Uterus (tissue), 3 donors: ENCODE measurements at regions not wholly inside any gene's neighbourhood (a gene's known extent, or its start where the extent isn't known, plus 50 kb on each side); places are given as distances from the start of the nearest gene placed in this dataset. TPM values are rescaled to one million over a fixed set of nuclear protein-coding genes. Genes with fewer than 3 reads are reported as not detected.

Experiments
- DNase-seq, 2 donors: peaks; one replicate each; pipeline ENCODE4 v3.0.0-alpha.2; 2019 to 2020
- H3K27ac ChIP-seq, 2 donors: fragments of 200-600 bp; sonication (generic); 1 replicate in 1 of 2; 2 replicates in 1 of 2; pipeline ENCODE4 v1.5.1; 2016 to 2018
- H3K27me3 ChIP-seq, 2 donors: fragments of 200-600 bp; sonication (generic); one replicate each; pipeline ENCODE4 v1.5.1; 2018 to 2019; ENCODE audit warnings: control low read depth in 1 of 2
- H3K36me3 ChIP-seq, 2 donors: fragments of 200-600 bp; sonication (generic); one replicate each; pipeline ENCODE4 v1.5.1; 2019; ENCODE audit warnings: control low read depth in 1 of 2
- H3K4me1 ChIP-seq, 2 donors: fragments of 200-600 bp; sonication (generic); one replicate each; pipeline ENCODE4 v1.5.1; 2018 to 2019; ENCODE audit warnings: control low read depth in 1 of 2
- H3K4me3 ChIP-seq, 2 donors: fragments of 200-600 bp; sonication (generic); 1 replicate in 1 of 2; 2 replicates in 1 of 2; pipeline ENCODE4 v1.5.1; 2018 to 2019; ENCODE audit warnings: mild to moderate bottlenecking in 1 of 2
- H3K9me3 ChIP-seq, 2 donors: fragments of 200-600 bp; sonication (generic); one replicate each; pipeline ENCODE4 v1.5.1; 2019; ENCODE audit warnings: control low read depth in 1 of 2
- POLR2A ChIP-seq, 2 donors: fragments of 450-650 bp; IDR thresholded peaks; one replicate each; pipeline ENCODE4 v1.6.1; 2016; ENCODE audit warnings: antibody characterized with exemption in 2 of 2, mild to moderate bottlenecking in 1 of 2, moderate library complexity in 1 of 2
- intact Hi-C: fragments of 100-400 bp; cut with DNase I; formaldehyde crosslinking; loops from one replicate; pipeline ENCODE4 v1.15.1; 2023; ENCODE audit warnings: low total_unique reads
- small RNA-seq: library from RNA; depleted of rRNA; stranded (forward); fragments of <200 nt; gene quantifications from one replicate; pipeline ENCODE3, GENCODE V24; 2016
- TF ChIP-seq, protein P1 (sequence below), 4 experiments: fragments of 200-600 bp in 2 of 4; fragments of 450-650 bp in 2 of 4; sonication (generic) in 2 of 4; IDR thresholded peaks; one replicate each; pipeline ENCODE4 v1.5.1; 2016 to 2019; ENCODE audit warnings: antibody characterized with exemption in 4 of 4, mild to moderate bottlenecking in 2 of 4, moderate library complexity in 1 of 4
- donor health status: DM: yes; HTN: yes; CAD: no.

DNA sequence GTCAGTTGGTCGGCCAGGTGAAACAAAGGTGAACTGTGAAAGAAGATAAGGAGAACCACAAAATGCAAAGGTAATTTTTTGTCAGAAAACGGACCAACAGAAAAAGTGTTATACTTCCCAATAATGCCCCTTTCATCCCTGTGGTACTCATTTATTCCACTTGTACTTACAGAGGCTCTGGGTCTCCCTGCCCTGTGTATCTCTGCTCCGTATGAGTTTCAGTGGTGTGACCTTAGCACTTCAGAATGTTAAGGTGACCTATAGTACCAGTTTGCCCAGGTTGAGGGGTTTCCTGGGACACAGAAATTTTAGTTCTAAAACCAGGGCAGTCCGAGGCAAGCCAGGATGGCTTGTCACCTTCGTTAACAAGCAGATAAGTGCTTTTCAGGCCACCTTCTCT is 254.8 kb downstream of the OLFM3 start:
- DNase-seq: no peak
- Histone ChIP-seq H3K4me3 (no peak overlapping the region), H3K4me1 (no peaks in the 10 kb centered on the region), H3K27ac (no peak overlapping the region), H3K27me3 (no peaks in the 10 kb centered on the region), H3K36me3 (no peaks in the 10 kb centered on the region), H3K9me3 (no peaks in the 10 kb centered on the region)
- intact Hi-C loops: no loop called here
- TF ChIP-seq, protein P1, sequence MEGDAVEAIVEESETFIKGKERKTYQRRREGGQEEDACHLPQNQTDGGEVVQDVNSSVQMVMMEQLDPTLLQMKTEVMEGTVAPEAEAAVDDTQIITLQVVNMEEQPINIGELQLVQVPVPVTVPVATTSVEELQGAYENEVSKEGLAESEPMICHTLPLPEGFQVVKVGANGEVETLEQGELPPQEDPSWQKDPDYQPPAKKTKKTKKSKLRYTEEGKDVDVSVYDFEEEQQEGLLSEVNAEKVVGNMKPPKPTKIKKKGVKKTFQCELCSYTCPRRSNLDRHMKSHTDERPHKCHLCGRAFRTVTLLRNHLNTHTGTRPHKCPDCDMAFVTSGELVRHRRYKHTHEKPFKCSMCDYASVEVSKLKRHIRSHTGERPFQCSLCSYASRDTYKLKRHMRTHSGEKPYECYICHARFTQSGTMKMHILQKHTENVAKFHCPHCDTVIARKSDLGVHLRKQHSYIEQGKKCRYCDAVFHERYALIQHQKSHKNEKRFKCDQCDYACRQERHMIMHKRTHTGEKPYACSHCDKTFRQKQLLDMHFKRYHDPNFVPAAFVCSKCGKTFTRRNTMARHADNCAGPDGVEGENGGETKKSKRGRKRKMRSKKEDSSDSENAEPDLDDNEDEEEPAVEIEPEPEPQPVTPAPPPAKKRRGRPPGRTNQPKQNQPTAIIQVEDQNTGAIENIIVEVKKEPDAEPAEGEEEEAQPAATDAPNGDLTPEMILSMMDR (IDR thresholded peaks at IDR 0.05): no peak
- TF ChIP-seq POLR2A (IDR thresholded peaks at IDR 0.05): no peak

DNA sequence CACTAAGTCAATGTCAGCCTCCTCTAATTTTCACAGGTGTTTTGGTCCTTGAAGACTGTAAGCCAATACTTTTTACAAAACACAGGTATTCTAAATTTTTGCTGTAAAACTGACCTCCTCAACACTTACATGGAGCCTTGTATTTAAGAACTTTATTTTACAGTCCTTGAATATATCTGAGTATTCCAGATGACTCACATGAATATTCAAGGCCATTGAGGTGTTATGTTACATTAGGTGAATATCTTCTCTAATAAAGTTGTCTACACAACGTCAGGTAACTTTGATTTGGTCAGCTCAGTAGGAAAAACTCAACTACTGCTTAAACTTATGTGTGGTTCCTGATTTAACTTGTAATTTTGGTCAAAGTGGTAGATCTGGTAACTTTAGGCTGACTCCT is 254.2 kb downstream of the OLFM3 start:
- no peak for DNase-seq
- Histone ChIP-seq H3K36me3 (no peaks in the 10 kb centered on the region), H3K9me3 (no peaks in the 10 kb centered on the region), H3K4me3 (no peak overlapping the region), H3K27me3 (no peaks in the 10 kb centered on the region), H3K27ac (no peak overlapping the region), H3K4me1 (no peaks in the 10 kb centered on the region)
- TF ChIP-seq POLR2A (IDR thresholded peaks at IDR 0.05): no peak
- TF ChIP-seq, protein P1 (IDR thresholded peaks at IDR 0.05): no peak
- intact Hi-C loops: no loop called here

GRCh38 chr1:101745551-101746270 is 251.0 kb downstream of the OLFM3 start:
- no peak for DNase-seq
- no peak overlapping the region for H3K4me3 ChIP-seq
- no peaks in the 10 kb centered on the region for H3K4me1 ChIP-seq
- no peak overlapping the region for H3K27ac ChIP-seq
- no peaks in the 10 kb centered on the region for H3K27me3 ChIP-seq
- TF ChIP-seq, protein P1 (IDR thresholded peaks at IDR 0.05): no peak
- no peak for TF ChIP-seq POLR2A (IDR thresholded peaks at IDR 0.05)
- H3K36me3 ChIP-seq: no peaks in the 10 kb centered on the region
- no peaks in the 10 kb centered on the region for H3K9me3 ChIP-seq
- intact Hi-C loops: no loop called here

- Histone ChIP-seq H3K27me3 (no peaks in the 10 kb centered on the region), H3K4me3 (no peak overlapping the region), H3K9me3 (no peaks in the 10 kb centered on the region), H3K36me3 (no peaks in the 10 kb centered on the region), H3K4me1 (no peaks in the 10 kb centered on the region), H3K27ac (no peak overlapping the region)
- intact Hi-C loops: no loop called here
- TF ChIP-seq, protein P1 (IDR thresholded peaks at IDR 0.05): no peak
- TF ChIP-seq POLR2A (IDR thresholded peaks at IDR 0.05): no peak
- DNase-seq: no peak
Observed at GRCh38 chr1:101748077-101748476, 248.6 kb downstream of the OLFM3 start.

Small RNA genes lying in the stretch of these regions (small RNA-seq; reads per million reads assigned to genes)
- gene RNU6-965P: not detected
